ENCODE measurements at regions not wholly inside any gene's neighbourhood (a gene's known extent, or its start where the extent isn't known, plus 50 kb on each side); places are given as distances from the start of the nearest gene placed in this dataset.

GRCh38 chr6:150651808-150652470, 52.3 kb downstream of the PLEKHG1 start:
- no peak for FAIRE-seq
- DNase-seq (ENCODE audit: insufficient read length, low spot score), result no peak
- TF ChIP-seq SPI1 (IDR thresholded peaks at IDR 0.05; ENCODE audit: low read depth, low read length) (no peak), POU2F2 (IDR thresholded peaks at IDR 0.05; ENCODE audit: low read depth, low read length) (no peak), POLR2A (IDR thresholded peaks at IDR 0.05; ENCODE audit: low read depth, low read length) (no peak), POLR2AphosphoS5 (IDR thresholded peaks at IDR 0.05; ENCODE audit: low read depth, low read length) (no peak), TAF1 (IDR thresholded peaks at IDR 0.05; ENCODE audit: low read depth, low read length) (no peak), PAX5 (IDR thresholded peaks at IDR 0.05; ENCODE audit: insufficient read depth, low read length, severe bottlenecking) (no peak)

- TF ChIP-seq TAF1 (IDR thresholded peaks at IDR 0.05; ENCODE audit: low read depth, low read length) (no peak), POLR2A (IDR thresholded peaks at IDR 0.05; ENCODE audit: low read depth, low read length) (no peak), POLR2AphosphoS5 (IDR thresholded peaks at IDR 0.05; ENCODE audit: low read depth, low read length) (no peak), SPI1 (IDR thresholded peaks at IDR 0.05; ENCODE audit: low read depth, low read length) (no peak), POU2F2 (IDR thresholded peaks at IDR 0.05; ENCODE audit: low read depth, low read length) (no peak), PAX5 (IDR thresholded peaks at IDR 0.05; ENCODE audit: insufficient read depth, low read length, severe bottlenecking) (no peak)
- FAIRE-seq (no peak), DNase-seq (ENCODE audit: insufficient read length, low spot score) (no peak)
These were observed 53.3 kb downstream of the PLEKHG1 start for GRCh38 chr6:150652848-150653613.

GRCh38 chr6:150654608-150655007, 54.9 kb downstream of the PLEKHG1 start:
- FAIRE-seq (no peak), DNase-seq (ENCODE audit: insufficient read length, low spot score) (no peak)
- TF ChIP-seq PAX5 (IDR thresholded peaks at IDR 0.05; ENCODE audit: insufficient read depth, low read length, severe bottlenecking), result no peak

- TF ChIP-seq POU2F2 (IDR thresholded peaks at IDR 0.05; ENCODE audit: low read depth, low read length) (no peak), POLR2AphosphoS5 (IDR thresholded peaks at IDR 0.05; ENCODE audit: low read depth, low read length) (no peak), PAX5 (IDR thresholded peaks at IDR 0.05; ENCODE audit: insufficient read depth, low read length, severe bottlenecking) (no peak), SPI1 (IDR thresholded peaks at IDR 0.05; ENCODE audit: low read depth, low read length) (no peak), POLR2A (IDR thresholded peaks at IDR 0.05; ENCODE audit: low read depth, low read length) (no peak), TAF1 (IDR thresholded peaks at IDR 0.05; ENCODE audit: low read depth, low read length) (no peak)
- FAIRE-seq, result no peak
- DNase-seq (ENCODE audit: insufficient read length, low spot score), result no peak
These were observed 56.5 kb downstream of the PLEKHG1 start for GRCh38 chr6:150656156-150656555.

GRCh38 chr6:150658421-150658820, 58.7 kb downstream of the PLEKHG1 start:
- DNase-seq (ENCODE audit: insufficient read length, low spot score) (no peak), FAIRE-seq (no peak)
- TF ChIP-seq PAX5 (IDR thresholded peaks at IDR 0.05; ENCODE audit: insufficient read depth, low read length, severe bottlenecking) (no peak), POLR2A (IDR thresholded peaks at IDR 0.05; ENCODE audit: low read depth, low read length) (no peak), TAF1 (IDR thresholded peaks at IDR 0.05; ENCODE audit: low read depth, low read length) (no peak), SPI1 (IDR thresholded peaks at IDR 0.05; ENCODE audit: low read depth, low read length) (no peak), POU2F2 (IDR thresholded peaks at IDR 0.05; ENCODE audit: low read depth, low read length) (no peak), POLR2AphosphoS5 (IDR thresholded peaks at IDR 0.05; ENCODE audit: low read depth, low read length) (no peak)

GRCh38 chr6:150659046-150659763, 59.5 kb downstream of the PLEKHG1 start:
- no peak for DNase-seq (ENCODE audit: insufficient read length, low spot score)
- FAIRE-seq, result no peak
- TF ChIP-seq POLR2A (IDR thresholded peaks at IDR 0.05; ENCODE audit: low read depth, low read length), result no peak
- TF ChIP-seq POLR2AphosphoS5 (IDR thresholded peaks at IDR 0.05; ENCODE audit: low read depth, low read length), result no peak
- no peak for TF ChIP-seq TAF1 (IDR thresholded peaks at IDR 0.05; ENCODE audit: low read depth, low read length)
- no peak for TF ChIP-seq SPI1 (IDR thresholded peaks at IDR 0.05; ENCODE audit: low read depth, low read length)
- TF ChIP-seq PAX5 (IDR thresholded peaks at IDR 0.05; ENCODE audit: insufficient read depth, low read length, severe bottlenecking), result no peak
- TF ChIP-seq POU2F2 (IDR thresholded peaks at IDR 0.05; ENCODE audit: low read depth, low read length), result no peak

GRCh38 chr6:150661216-150662007, 61.7 kb downstream of the PLEKHG1 start:
- DNase-seq (ENCODE audit: insufficient read length, low spot score) (no peak), FAIRE-seq (no peak)

GRCh38 chr6:150662814-150663213, 63.1 kb downstream of the PLEKHG1 start:
- no peak for DNase-seq (ENCODE audit: insufficient read length, low spot score)
- no peak for TF ChIP-seq POLR2A (IDR thresholded peaks at IDR 0.05; ENCODE audit: low read depth, low read length)
- TF ChIP-seq PAX5 (IDR thresholded peaks at IDR 0.05; ENCODE audit: insufficient read depth, low read length, severe bottlenecking), result no peak
- TF ChIP-seq TAF1 (IDR thresholded peaks at IDR 0.05; ENCODE audit: low read depth, low read length), result no peak
- no peak for TF ChIP-seq SPI1 (IDR thresholded peaks at IDR 0.05; ENCODE audit: low read depth, low read length)
- no peak for TF ChIP-seq POLR2AphosphoS5 (IDR thresholded peaks at IDR 0.05; ENCODE audit: low read depth, low read length)
- TF ChIP-seq POU2F2 (IDR thresholded peaks at IDR 0.05; ENCODE audit: low read depth, low read length), result no peak
- FAIRE-seq, result no peak

More at GRCh38 chr6:150661216-150662007, 61.7 kb downstream of the PLEKHG1 start:
- TF ChIP-seq POLR2A (IDR thresholded peaks at IDR 0.05; ENCODE audit: low read depth, low read length), result no peak
- TF ChIP-seq TAF1 (IDR thresholded peaks at IDR 0.05; ENCODE audit: low read depth, low read length), result no peak
- TF ChIP-seq SPI1 (IDR thresholded peaks at IDR 0.05; ENCODE audit: low read depth, low read length), result no peak
- no peak for TF ChIP-seq POU2F2 (IDR thresholded peaks at IDR 0.05; ENCODE audit: low read depth, low read length)
- TF ChIP-seq POLR2AphosphoS5 (IDR thresholded peaks at IDR 0.05; ENCODE audit: low read depth, low read length), result no peak

Data from GM12891 (cell line).